ENCODE measurements at regions not wholly inside any gene's neighbourhood (a gene's known extent, or its start where the extent isn't known, plus 50 kb on each side); places are given as distances from the start of the nearest gene placed in this dataset.

DNA sequence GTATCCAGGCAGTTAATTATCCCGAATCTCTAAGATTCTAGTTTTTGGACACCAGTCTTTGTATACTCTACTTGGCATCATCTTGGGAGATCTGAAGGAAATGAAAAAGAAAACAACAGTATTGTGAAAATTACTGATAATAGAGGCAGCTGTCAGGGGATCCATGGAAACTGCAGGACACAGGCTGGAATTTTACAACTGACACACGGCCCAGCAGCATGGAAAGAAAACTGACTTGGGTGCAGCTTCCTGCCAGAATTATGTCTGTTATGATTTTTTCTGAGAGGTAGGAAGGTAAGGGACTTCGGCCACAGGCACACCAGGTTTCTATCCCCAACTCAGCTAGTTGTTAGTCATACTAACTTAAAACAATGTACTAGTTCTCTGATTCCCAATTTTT lies 57.7 kb upstream of the ERBB4 start:
- WGBS (ENCODE audit: insufficient coverage), result 84% methylated on average over 2 of the region's 3 CpGs
- H3K4me3 ChIP-seq (ENCODE audit: low read length), result no peak overlapping the region
- H3K4me1 ChIP-seq (ENCODE audit: control insufficient read depth, insufficient read depth, low read length), result no peaks in the 10 kb centered on the region
- H3K27me3 ChIP-seq (ENCODE audit: control insufficient read depth, insufficient read depth, low read length), result peaks cover 3% of the 10 kb centered on the region
- H3K4me3 Mint-ChIP-seq, result no peak overlapping the region
- no peak overlapping the region for H3K27ac Mint-ChIP-seq
- H3K9me3 ChIP-seq (ENCODE audit: control insufficient read depth, insufficient read depth, low read length), result no peaks in the 10 kb centered on the region
- no peaks in the 10 kb centered on the region for H3K36me3 ChIP-seq (ENCODE audit: control insufficient read depth, insufficient read depth, low read length)
- no peaks in the 10 kb centered on the region for H3K36me3 Mint-ChIP-seq
- H3K9me3 Mint-ChIP-seq, result no peaks in the 10 kb centered on the region
- peaks cover 6 to 12% of the 10 kb centered on the region in 2 donors for H3K27me3 Mint-ChIP-seq (ENCODE audit: low read depth in 2 of 2)
- ATAC-seq (no peak), DNase-seq (no peak)
- intact Hi-C loops (cut with micrococcal nuclease), result no loop called here
- H3K27ac ChIP-seq (ENCODE audit: low read length), result no peak overlapping the region
- TF ChIP-seq, protein P1, sequence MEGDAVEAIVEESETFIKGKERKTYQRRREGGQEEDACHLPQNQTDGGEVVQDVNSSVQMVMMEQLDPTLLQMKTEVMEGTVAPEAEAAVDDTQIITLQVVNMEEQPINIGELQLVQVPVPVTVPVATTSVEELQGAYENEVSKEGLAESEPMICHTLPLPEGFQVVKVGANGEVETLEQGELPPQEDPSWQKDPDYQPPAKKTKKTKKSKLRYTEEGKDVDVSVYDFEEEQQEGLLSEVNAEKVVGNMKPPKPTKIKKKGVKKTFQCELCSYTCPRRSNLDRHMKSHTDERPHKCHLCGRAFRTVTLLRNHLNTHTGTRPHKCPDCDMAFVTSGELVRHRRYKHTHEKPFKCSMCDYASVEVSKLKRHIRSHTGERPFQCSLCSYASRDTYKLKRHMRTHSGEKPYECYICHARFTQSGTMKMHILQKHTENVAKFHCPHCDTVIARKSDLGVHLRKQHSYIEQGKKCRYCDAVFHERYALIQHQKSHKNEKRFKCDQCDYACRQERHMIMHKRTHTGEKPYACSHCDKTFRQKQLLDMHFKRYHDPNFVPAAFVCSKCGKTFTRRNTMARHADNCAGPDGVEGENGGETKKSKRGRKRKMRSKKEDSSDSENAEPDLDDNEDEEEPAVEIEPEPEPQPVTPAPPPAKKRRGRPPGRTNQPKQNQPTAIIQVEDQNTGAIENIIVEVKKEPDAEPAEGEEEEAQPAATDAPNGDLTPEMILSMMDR (IDR thresholded peaks at IDR 0.05), result no peak
- H3K4me1 Mint-ChIP-seq, result no peaks in the 10 kb centered on the region

DNA sequence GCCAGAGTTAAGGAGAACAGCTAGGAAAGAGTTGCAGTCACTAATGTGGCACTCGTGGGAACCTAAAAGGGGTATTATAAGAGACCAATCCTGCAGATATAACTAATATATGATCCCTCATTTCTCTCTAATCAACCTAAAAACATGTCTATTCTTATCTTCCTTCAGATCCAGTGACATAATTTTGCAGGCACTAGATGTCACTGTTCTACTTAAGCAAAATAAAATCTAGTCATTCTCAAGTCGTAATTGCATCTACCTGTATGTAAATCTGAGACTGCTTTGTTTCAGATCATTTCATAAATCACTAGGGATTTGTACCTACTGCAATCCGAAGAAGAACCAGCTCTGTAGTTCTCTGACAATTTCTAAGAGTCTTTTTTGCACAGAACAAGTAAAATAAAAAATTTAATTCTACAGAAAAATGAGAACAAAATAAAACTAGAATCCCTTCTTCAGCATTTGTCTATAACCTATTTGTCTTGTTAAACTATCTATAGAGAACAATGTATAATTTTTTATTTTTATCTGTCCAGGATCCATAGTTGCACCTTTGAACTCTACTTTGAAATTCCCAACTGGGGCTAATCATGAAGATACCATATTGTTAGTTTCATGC lies 56.5 kb upstream of the ERBB4 start:
- H3K27ac ChIP-seq (ENCODE audit: low read length), result no peak overlapping the region
- Mint-ChIP-seq H3K9me3 (no peaks in the 10 kb centered on the region), H3K36me3 (no peaks in the 10 kb centered on the region), H3K27ac (no peak overlapping the region), H3K4me3 (no peak overlapping the region), H3K27me3 (ENCODE audit: low read depth in 2 of 2) (peaks cover 8 to 15% of the 10 kb centered on the region in 2 donors), H3K4me1 (no peaks in the 10 kb centered on the region)
- H3K27me3 ChIP-seq (ENCODE audit: control insufficient read depth, insufficient read depth, low read length), result peaks cover 3% of the 10 kb centered on the region
- no peaks in the 10 kb centered on the region for H3K9me3 ChIP-seq (ENCODE audit: control insufficient read depth, insufficient read depth, low read length)
- no peak for ATAC-seq
- no peaks in the 10 kb centered on the region for H3K36me3 ChIP-seq (ENCODE audit: control insufficient read depth, insufficient read depth, low read length)
- no peak for DNase-seq
- TF ChIP-seq, protein P1 (IDR thresholded peaks at IDR 0.05), result no peak
- WGBS (ENCODE audit: insufficient coverage), result 48% methylated on average over 2 of the region's 3 CpGs
- H3K4me3 ChIP-seq (ENCODE audit: low read length), result no peak overlapping the region
- intact Hi-C loops (cut with micrococcal nuclease), result no loop called here
- H3K4me1 ChIP-seq (ENCODE audit: control insufficient read depth, insufficient read depth, low read length), result no peaks in the 10 kb centered on the region

DNA sequence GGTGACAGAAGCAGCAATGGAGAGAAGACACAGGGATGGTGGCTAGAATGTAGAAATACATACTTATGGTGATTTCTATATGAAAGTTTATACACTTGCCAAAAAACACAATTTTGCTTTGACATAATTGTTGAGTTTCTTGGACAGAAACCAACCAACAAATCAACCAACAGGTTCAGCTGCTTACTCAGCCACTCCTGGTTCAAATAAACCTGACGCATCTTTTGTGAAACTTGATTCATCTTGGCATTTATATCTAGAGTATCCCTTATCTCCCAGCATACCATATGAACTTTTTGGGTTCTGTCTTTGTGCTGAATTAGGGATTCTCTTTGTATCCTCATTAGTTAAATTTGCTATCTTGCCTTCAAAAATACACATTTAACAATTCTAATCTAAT lies 54.1 kb upstream of the ERBB4 start:
- H3K4me3 Mint-ChIP-seq, result no peak overlapping the region
- H3K27ac ChIP-seq (ENCODE audit: low read length), result no peak overlapping the region

More for the DNA sequence above, 54.1 kb upstream of the ERBB4 start:
- Mint-ChIP-seq H3K4me1 (no peaks in the 10 kb centered on the region), H3K9me3 (no peaks in the 10 kb centered on the region), H3K27me3 (ENCODE audit: low read depth in 2 of 2) (peaks cover 8 to 18% of the 10 kb centered on the region in 2 donors), H3K36me3 (no peaks in the 10 kb centered on the region), H3K27ac (no peak overlapping the region)
- DNase-seq (no peak), ATAC-seq (no peak)
- Histone ChIP-seq H3K36me3 (ENCODE audit: control insufficient read depth, insufficient read depth, low read length) (no peaks in the 10 kb centered on the region), H3K9me3 (ENCODE audit: control insufficient read depth, insufficient read depth, low read length) (no peaks in the 10 kb centered on the region), H3K4me3 (ENCODE audit: low read length) (no peak overlapping the region), H3K4me1 (ENCODE audit: control insufficient read depth, insufficient read depth, low read length) (no peaks in the 10 kb centered on the region), H3K27me3 (ENCODE audit: control insufficient read depth, insufficient read depth, low read length) (no peaks in the 10 kb centered on the region)
- 100% methylated on average over 1 of the region's 1 CpG for WGBS (ENCODE audit: insufficient coverage)
- TF ChIP-seq, protein P1 (IDR thresholded peaks at IDR 0.05), result no peak
- intact Hi-C loops (cut with micrococcal nuclease), result no loop called here

Data from natural killer cell (primary cell).